IPS-15b (cell line): ENCODE measurements at regions not wholly inside any gene's neighbourhood (a gene's known extent, or its start where the extent isn't known, plus 50 kb on each side); places are given as distances from the start of the nearest gene placed in this dataset.

Experiments
- H3K27me3 ChIP-seq: one replicate; pipeline ENCODE4 v1.6.1; 2013; ENCODE audit warnings: low read length; ENCODE audit not compliant: control insufficient read depth, insufficient read depth
- H3K36me3 ChIP-seq: one replicate; pipeline ENCODE4 v1.6.1; 2013; ENCODE audit warnings: low read length; ENCODE audit not compliant: control insufficient read depth, insufficient read depth
- H3K4me1 ChIP-seq: one replicate; pipeline ENCODE4 v1.6.1; 2013; ENCODE audit warnings: mild to moderate bottlenecking, low read length; ENCODE audit not compliant: control insufficient read depth, insufficient read depth
- H3K4me3 ChIP-seq: one replicate; pipeline ENCODE4 v1.5.1; 2013; ENCODE audit warnings: low read depth, low read length
- H3K9ac ChIP-seq: one replicate; pipeline ENCODE4 v1.6.1; 2013; ENCODE audit warnings: low read depth, mild to moderate bottlenecking, low read length
- H3K9me3 ChIP-seq: one replicate; pipeline ENCODE4 v1.6.1; 2013; ENCODE audit warnings: mild to moderate bottlenecking, low read length; ENCODE audit not compliant: control insufficient read depth, insufficient read depth

- H3K9me3 ChIP-seq, result no peaks in the 10 kb centered on the region
- H3K4me3 ChIP-seq, result no peak overlapping the region
- no peak overlapping the region for H3K9ac ChIP-seq
- no peaks in the 10 kb centered on the region for H3K27me3 ChIP-seq
- no peaks in the 10 kb centered on the region for H3K36me3 ChIP-seq
- H3K4me1 ChIP-seq, result no peaks in the 10 kb centered on the region
Observed at GRCh38 chr10:121005948-121006587, 154.9 kb downstream of the WDR11 start.

- Histone ChIP-seq H3K36me3 (no peaks in the 10 kb centered on the region), H3K4me3 (no peak overlapping the region), H3K27me3 (no peaks in the 10 kb centered on the region), H3K9me3 (no peaks in the 10 kb centered on the region), H3K9ac (no peak overlapping the region), H3K4me1 (no peaks in the 10 kb centered on the region)
Observed at GRCh38 chr10:121007264-121007663, 156.1 kb downstream of the WDR11 start.

GRCh38 chr10:121015916-121016315 is 164.8 kb downstream of the WDR11 start:
- no peaks in the 10 kb centered on the region for H3K4me1 ChIP-seq
- H3K36me3 ChIP-seq, result no peaks in the 10 kb centered on the region
- no peak overlapping the region for H3K9ac ChIP-seq
- H3K4me3 ChIP-seq, result no peak overlapping the region
- H3K9me3 ChIP-seq, result no peaks in the 10 kb centered on the region
- no peaks in the 10 kb centered on the region for H3K27me3 ChIP-seq

- Histone ChIP-seq H3K9me3 (no peaks in the 10 kb centered on the region), H3K9ac (no peak overlapping the region), H3K36me3 (no peaks in the 10 kb centered on the region), H3K4me1 (no peaks in the 10 kb centered on the region), H3K4me3 (no peak overlapping the region), H3K27me3 (no peaks in the 10 kb centered on the region)
Observed at GRCh38 chr10:121024905-121025584, 173.9 kb downstream of the WDR11 start.

GRCh38 chr10:121025731-121026130 is 174.6 kb downstream of the WDR11 start:
- H3K9me3 ChIP-seq, result no peaks in the 10 kb centered on the region
- no peak overlapping the region for H3K4me3 ChIP-seq
- H3K4me1 ChIP-seq, result no peaks in the 10 kb centered on the region
- H3K27me3 ChIP-seq, result no peaks in the 10 kb centered on the region
- no peak overlapping the region for H3K9ac ChIP-seq
- no peaks in the 10 kb centered on the region for H3K36me3 ChIP-seq

GRCh38 chr10:121027371-121027770 is 176.2 kb downstream of the WDR11 start:
- Histone ChIP-seq H3K4me3 (no peak overlapping the region), H3K27me3 (no peaks in the 10 kb centered on the region), H3K36me3 (no peaks in the 10 kb centered on the region), H3K9me3 (no peaks in the 10 kb centered on the region), H3K9ac (no peak overlapping the region), H3K4me1 (no peaks in the 10 kb centered on the region)

GRCh38 chr10:121032460-121032859 is 181.3 kb downstream of the WDR11 start:
- no peaks in the 10 kb centered on the region for H3K27me3 ChIP-seq
- H3K36me3 ChIP-seq, result no peaks in the 10 kb centered on the region
- H3K4me3 ChIP-seq, result no peak overlapping the region
- no peaks in the 10 kb centered on the region for H3K9me3 ChIP-seq
- H3K4me1 ChIP-seq, result peaks cover 8% of the 10 kb centered on the region
- H3K9ac ChIP-seq, result no peak overlapping the region

- H3K36me3 ChIP-seq, result no peaks in the 10 kb centered on the region
- no peak overlapping the region for H3K4me3 ChIP-seq
- H3K9me3 ChIP-seq, result no peaks in the 10 kb centered on the region
- H3K9ac ChIP-seq, result no peak overlapping the region
- H3K4me1 ChIP-seq, result peaks cover 8% of the 10 kb centered on the region
- H3K27me3 ChIP-seq, result no peaks in the 10 kb centered on the region
Observed at GRCh38 chr10:121033366-121033765, 182.2 kb downstream of the WDR11 start.

GRCh38 chr10:121036431-121036830 is 185.3 kb downstream of the WDR11 start:
- H3K27me3 ChIP-seq, result no peaks in the 10 kb centered on the region
- no peak overlapping the region for H3K4me3 ChIP-seq
- no peaks in the 10 kb centered on the region for H3K9me3 ChIP-seq
- no peak overlapping the region for H3K9ac ChIP-seq
- H3K4me1 ChIP-seq, result peaks cover 8% of the 10 kb centered on the region
- H3K36me3 ChIP-seq, result no peaks in the 10 kb centered on the region

GRCh38 chr10:121041499-121041898 is 190.3 kb downstream of the WDR11 start:
- Histone ChIP-seq H3K9ac (no peak overlapping the region), H3K4me3 (no peak overlapping the region), H3K36me3 (no peaks in the 10 kb centered on the region), H3K9me3 (no peaks in the 10 kb centered on the region), H3K27me3 (no peaks in the 10 kb centered on the region), H3K4me1 (peaks cover 4% of the 10 kb centered on the region)

- Histone ChIP-seq H3K27me3 (no peaks in the 10 kb centered on the region), H3K4me3 (no peak overlapping the region), H3K36me3 (no peaks in the 10 kb centered on the region), H3K4me1 (no peaks in the 10 kb centered on the region), H3K9ac (no peak overlapping the region), H3K9me3 (no peaks in the 10 kb centered on the region)
Observed at GRCh38 chr10:121041906-121042305, 190.7 kb downstream of the WDR11 start.

- Histone ChIP-seq H3K36me3 (no peaks in the 10 kb centered on the region), H3K27me3 (no peaks in the 10 kb centered on the region), H3K4me3 (no peak overlapping the region), H3K4me1 (no peaks in the 10 kb centered on the region), H3K9ac (no peak overlapping the region), H3K9me3 (no peaks in the 10 kb centered on the region)
Observed at GRCh38 chr10:121042342-121042741, 191.2 kb downstream of the WDR11 start.
